ENCODE measurements at regions not wholly inside any gene's neighbourhood (a gene's known extent, or its start where the extent isn't known, plus 50 kb on each side); places are given as distances from the start of the nearest gene placed in this dataset.

DNA sequence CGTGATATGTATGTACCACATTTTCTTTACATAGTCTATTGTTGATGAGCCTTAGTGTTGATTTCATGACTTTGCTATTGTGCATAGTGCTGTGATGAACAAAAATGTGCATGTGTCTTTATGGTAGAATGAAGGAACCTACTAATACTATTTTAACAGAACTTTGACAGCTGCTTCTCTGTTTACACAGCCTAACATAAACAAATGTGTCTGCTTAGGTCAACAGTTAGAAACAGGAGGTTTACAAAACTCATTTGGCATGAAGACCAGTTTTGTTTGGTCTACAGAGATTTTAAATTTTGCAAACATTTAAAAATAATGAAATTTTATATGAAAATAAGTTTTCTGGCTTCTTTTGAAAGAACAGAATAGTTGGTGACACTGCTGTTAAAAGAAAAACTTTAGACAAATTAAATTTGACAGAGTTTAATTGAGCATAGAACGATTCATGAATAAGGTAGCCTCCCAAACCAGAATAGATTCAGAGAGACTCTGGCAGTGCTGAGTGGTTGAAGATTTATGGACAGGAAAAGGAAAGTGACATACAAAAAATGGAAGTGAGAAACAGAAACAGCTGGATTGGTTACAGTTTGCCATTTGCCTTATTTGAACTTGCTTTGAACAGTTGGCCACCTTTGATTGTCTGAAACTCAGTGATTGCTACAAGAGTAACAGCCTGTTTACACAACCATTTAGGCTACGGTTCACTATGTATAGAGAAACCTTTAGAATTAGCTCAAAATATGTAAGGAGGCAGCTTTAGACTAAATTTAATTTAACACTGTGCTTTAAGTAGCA is 715.8 kb upstream of the HS3ST5 start:
- no peak for TF ChIP-seq MAX (IDR thresholded peaks at IDR 0.05)
- TF ChIP-seq POLR2A (IDR thresholded peaks at IDR 0.05; ENCODE audit: control extremely low read depth in 1 of 2, low read depth in 2 of 2, low read length in 2 of 2), result no peak
- no peak for TF ChIP-seq NRF1 (IDR thresholded peaks at IDR 0.05; ENCODE audit: low read depth, low read length)
- TF ChIP-seq, protein P1, sequence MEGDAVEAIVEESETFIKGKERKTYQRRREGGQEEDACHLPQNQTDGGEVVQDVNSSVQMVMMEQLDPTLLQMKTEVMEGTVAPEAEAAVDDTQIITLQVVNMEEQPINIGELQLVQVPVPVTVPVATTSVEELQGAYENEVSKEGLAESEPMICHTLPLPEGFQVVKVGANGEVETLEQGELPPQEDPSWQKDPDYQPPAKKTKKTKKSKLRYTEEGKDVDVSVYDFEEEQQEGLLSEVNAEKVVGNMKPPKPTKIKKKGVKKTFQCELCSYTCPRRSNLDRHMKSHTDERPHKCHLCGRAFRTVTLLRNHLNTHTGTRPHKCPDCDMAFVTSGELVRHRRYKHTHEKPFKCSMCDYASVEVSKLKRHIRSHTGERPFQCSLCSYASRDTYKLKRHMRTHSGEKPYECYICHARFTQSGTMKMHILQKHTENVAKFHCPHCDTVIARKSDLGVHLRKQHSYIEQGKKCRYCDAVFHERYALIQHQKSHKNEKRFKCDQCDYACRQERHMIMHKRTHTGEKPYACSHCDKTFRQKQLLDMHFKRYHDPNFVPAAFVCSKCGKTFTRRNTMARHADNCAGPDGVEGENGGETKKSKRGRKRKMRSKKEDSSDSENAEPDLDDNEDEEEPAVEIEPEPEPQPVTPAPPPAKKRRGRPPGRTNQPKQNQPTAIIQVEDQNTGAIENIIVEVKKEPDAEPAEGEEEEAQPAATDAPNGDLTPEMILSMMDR (IDR thresholded peaks at IDR 0.05; ENCODE audit: control extremely low read depth in 1 of 3, insufficient read depth in 1 of 3, low read depth in 1 of 3, low read length in 3 of 3), result no peak
